ENCODE measurements at regions not wholly inside any gene's neighbourhood (a gene's known extent, or its start where the extent isn't known, plus 50 kb on each side); places are given as distances from the start of the nearest gene placed in this dataset.

DNA sequence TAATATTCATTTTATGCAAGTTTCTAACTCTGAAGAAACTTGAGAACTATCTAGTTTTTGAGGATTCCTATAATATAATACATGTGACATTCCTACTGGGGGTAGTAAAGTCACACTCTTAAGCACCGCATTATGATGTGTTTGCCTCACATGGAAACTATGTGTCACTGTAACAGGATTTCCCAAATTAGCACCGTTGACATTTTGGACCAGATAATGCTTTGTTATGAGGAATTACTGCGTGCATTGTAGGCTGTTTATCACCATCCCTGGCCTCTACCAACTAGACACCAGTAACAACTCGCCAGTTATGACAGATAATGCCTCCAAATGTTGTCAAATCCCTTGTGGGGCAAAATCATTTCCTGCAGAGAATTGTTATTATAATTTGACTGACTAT lies 267.8 kb downstream of the RAP2B start:
- CTCF ChIA-PET, result no interaction called here

More for the DNA sequence above, 267.8 kb downstream of the RAP2B start:
- POLR2A ChIA-PET, result no interaction called here
- Mint-ChIP-seq H3K4me1 (no peaks in the 10 kb centered on the region), H3K36me3 (no peaks in the 10 kb centered on the region), H3K27me3 (ENCODE audit: low read depth) (no peaks in the 10 kb centered on the region), H3K9me3 (peaks cover 19% of the 10 kb centered on the region), H3K27ac (no peak overlapping the region), H3K4me3 (no peak overlapping the region)
- no peak for DNase-seq (ENCODE audit: low spot score)
- no peak for ATAC-seq
- TF ChIP-seq ATF1 (CRISPR knock-in tag; IDR thresholded peaks at IDR 0.05) (no peak), JUN (CRISPR knock-in tag; IDR thresholded peaks at IDR 0.05) (no peak), TP53 (CRISPR knock-in tag; IDR thresholded peaks at IDR 0.05) (no peak), ELF4 (CRISPR knock-in tag; IDR thresholded peaks at IDR 0.05; ENCODE audit: low read depth) (no peak), TCF7 (CRISPR knock-in tag; IDR thresholded peaks at IDR 0.05; ENCODE audit: low read depth) (no peak), NFE2L1 (CRISPR knock-in tag; IDR thresholded peaks at IDR 0.05) (no peak), JAZF1 (CRISPR knock-in tag; IDR thresholded peaks at IDR 0.05) (no peak), IRF2 (CRISPR knock-in tag; IDR thresholded peaks at IDR 0.05; ENCODE audit: borderline replicate concordance, low read depth) (no peak), SP1 (CRISPR knock-in tag; conservative IDR thresholded peaks at IDR 0.05) (no peak), FOXK1 (CRISPR knock-in tag; IDR thresholded peaks at IDR 0.05) (no peak), ZNF232 (CRISPR knock-in tag; IDR thresholded peaks at IDR 0.05) (no peak)
- TF ChIP-seq, protein P1, sequence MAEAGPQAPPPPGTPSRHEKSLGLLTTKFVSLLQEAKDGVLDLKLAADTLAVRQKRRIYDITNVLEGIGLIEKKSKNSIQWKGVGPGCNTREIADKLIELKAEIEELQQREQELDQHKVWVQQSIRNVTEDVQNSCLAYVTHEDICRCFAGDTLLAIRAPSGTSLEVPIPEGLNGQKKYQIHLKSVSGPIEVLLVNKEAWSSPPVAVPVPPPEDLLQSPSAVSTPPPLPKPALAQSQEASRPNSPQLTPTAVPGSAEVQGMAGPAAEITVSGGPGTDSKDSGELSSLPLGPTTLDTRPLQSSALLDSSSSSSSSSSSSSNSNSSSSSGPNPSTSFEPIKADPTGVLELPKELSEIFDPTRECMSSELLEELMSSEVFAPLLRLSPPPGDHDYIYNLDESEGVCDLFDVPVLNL (CRISPR knock-in tag; IDR thresholded peaks at IDR 0.05; ENCODE audit: borderline replicate concordance, low read depth), result no peak
- TF ChIP-seq, protein P2, sequence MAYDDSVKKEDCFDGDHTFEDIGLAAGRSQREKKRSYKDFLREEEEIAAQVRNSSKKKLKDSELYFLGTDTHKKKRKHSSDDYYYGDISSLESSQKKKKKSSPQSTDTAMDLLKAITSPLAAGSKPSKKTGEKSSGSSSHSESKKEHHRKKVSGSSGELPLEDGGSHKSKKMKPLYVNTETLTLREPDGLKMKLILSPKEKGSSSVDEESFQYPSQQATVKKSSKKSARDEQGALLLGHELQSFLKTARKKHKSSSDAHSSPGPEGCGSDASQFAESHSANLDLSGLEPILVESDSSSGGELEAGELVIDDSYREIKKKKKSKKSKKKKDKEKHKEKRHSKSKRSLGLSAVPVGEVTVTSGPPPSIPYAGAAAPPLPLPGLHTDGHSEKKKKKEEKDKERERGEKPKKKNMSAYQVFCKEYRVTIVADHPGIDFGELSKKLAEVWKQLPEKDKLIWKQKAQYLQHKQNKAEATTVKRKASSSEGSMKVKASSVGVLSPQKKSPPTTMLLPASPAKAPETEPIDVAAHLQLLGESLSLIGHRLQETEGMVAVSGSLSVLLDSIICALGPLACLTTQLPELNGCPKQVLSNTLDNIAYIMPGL (CRISPR knock-in tag; IDR thresholded peaks at IDR 0.05), result no peak
- TF ChIP-seq, protein P3, sequence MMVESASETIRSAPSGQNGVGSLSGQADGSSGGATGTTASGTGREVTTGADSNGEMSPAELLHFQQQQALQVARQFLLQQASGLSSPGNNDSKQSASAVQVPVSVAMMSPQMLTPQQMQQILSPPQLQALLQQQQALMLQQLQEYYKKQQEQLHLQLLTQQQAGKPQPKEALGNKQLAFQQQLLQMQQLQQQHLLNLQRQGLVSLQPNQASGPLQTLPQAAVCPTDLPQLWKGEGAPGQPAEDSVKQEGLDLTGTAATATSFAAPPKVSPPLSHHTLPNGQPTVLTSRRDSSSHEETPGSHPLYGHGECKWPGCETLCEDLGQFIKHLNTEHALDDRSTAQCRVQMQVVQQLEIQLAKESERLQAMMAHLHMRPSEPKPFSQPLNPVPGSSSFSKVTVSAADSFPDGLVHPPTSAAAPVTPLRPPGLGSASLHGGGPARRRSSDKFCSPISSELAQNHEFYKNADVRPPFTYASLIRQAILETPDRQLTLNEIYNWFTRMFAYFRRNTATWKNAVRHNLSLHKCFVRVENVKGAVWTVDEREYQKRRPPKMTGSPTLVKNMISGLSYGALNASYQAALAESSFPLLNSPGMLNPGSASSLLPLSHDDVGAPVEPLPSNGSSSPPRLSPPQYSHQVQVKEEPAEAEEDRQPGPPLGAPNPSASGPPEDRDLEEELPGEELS (CRISPR knock-in tag; IDR thresholded peaks at IDR 0.05), result no peak
- TF ChIP-seq, protein P4, sequence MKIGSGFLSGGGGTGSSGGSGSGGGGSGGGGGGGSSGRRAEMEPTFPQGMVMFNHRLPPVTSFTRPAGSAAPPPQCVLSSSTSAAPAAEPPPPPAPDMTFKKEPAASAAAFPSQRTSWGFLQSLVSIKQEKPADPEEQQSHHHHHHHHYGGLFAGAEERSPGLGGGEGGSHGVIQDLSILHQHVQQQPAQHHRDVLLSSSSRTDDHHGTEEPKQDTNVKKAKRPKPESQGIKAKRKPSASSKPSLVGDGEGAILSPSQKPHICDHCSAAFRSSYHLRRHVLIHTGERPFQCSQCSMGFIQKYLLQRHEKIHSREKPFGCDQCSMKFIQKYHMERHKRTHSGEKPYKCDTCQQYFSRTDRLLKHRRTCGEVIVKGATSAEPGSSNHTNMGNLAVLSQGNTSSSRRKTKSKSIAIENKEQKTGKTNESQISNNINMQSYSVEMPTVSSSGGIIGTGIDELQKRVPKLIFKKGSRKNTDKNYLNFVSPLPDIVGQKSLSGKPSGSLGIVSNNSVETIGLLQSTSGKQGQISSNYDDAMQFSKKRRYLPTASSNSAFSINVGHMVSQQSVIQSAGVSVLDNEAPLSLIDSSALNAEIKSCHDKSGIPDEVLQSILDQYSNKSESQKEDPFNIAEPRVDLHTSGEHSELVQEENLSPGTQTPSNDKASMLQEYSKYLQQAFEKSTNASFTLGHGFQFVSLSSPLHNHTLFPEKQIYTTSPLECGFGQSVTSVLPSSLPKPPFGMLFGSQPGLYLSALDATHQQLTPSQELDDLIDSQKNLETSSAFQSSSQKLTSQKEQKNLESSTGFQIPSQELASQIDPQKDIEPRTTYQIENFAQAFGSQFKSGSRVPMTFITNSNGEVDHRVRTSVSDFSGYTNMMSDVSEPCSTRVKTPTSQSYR (CRISPR knock-in tag; IDR thresholded peaks at IDR 0.05), result no peak
- TF ChIP-seq, protein P5, sequence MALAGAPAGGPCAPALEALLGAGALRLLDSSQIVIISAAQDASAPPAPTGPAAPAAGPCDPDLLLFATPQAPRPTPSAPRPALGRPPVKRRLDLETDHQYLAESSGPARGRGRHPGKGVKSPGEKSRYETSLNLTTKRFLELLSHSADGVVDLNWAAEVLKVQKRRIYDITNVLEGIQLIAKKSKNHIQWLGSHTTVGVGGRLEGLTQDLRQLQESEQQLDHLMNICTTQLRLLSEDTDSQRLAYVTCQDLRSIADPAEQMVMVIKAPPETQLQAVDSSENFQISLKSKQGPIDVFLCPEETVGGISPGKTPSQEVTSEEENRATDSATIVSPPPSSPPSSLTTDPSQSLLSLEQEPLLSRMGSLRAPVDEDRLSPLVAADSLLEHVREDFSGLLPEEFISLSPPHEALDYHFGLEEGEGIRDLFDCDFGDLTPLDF (CRISPR knock-in tag; IDR thresholded peaks at IDR 0.05), result no peak
- TF ChIP-seq, protein P6, sequence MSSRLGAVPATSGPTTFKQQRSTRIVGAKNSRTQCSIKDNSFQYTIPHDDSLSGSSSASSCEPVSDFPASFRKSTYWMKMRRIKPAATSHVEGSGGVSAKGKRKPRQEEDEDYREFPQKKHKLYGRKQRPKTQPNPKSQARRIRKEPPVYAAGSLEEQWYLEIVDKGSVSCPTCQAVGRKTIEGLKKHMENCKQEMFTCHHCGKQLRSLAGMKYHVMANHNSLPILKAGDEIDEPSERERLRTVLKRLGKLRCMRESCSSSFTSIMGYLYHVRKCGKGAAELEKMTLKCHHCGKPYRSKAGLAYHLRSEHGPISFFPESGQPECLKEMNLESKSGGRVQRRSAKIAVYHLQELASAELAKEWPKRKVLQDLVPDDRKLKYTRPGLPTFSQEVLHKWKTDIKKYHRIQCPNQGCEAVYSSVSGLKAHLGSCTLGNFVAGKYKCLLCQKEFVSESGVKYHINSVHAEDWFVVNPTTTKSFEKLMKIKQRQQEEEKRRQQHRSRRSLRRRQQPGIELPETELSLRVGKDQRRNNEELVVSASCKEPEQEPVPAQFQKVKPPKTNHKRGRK (CRISPR knock-in tag; IDR thresholded peaks at IDR 0.05; ENCODE audit: borderline replicate concordance), result no peak

Data from WTC11 (cell line).